Umbilical cord (tissue), 1 donor: ENCODE measurements at regions not wholly inside any gene's neighbourhood (a gene's known extent, or its start where the extent isn't known, plus 50 kb on each side); places are given as distances from the start of the nearest gene placed in this dataset.

ENCODE experiments used
- DNase-seq: peaks from one replicate; pipeline ENCODE4 v3.0.0-alpha.2; 2015; ENCODE audit warnings: low spot score

DNA sequence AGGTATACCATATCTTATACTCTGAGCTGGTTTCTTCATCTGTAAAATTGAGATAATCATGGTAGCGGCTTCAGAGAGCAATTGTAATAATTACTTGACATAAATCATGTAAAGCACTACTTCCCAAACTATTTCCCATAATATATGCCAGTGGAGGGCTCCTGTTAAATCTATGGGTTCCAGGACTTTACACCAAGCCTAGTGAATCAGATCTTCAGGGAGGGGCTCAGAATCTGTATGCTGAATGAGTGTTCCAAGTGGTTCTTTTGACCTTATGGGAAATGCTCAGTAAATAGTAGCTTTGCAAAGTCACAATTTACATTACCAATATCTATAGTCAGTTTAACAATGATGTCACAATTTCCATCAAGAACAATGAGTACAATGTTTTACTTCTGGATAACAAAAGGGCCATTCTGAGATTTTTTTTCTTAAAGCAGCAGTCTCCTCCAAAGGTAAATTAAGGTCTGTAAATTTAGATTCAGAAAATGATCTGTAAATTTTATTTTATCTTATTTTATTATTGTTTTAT, 50.9 kb upstream of the NLK start:
- no peak for DNase-seq
